ENCODE measurements at regions not wholly inside any gene's neighbourhood (a gene's known extent, or its start where the extent isn't known, plus 50 kb on each side); places are given as distances from the start of the nearest gene placed in this dataset.

GRCh38 chr17:12459736-12460135 lies 206.0 kb upstream of the MYOCD start:
- no peak for TF ChIP-seq CTCF (IDR thresholded peaks at IDR 0.05; ENCODE audit: low read depth, low read length)
- no peaks in the 10 kb centered on the region for H3K27me3 ChIP-seq (ENCODE audit: insufficient read depth, low read depth, severe bottlenecking)

GRCh38 chr17:12463102-12463501 lies 202.6 kb upstream of the MYOCD start:
- DNase-seq, result no peak
- H3K4me3 ChIP-seq (ENCODE audit: low read depth, low read length), result no peak overlapping the region
- H3K9me3 ChIP-seq (ENCODE audit: severe bottlenecking), result no peaks in the 10 kb centered on the region
- no peak overlapping the region for H3K27ac ChIP-seq
- no peaks in the 10 kb centered on the region for H3K27me3 ChIP-seq (ENCODE audit: insufficient read depth, low read depth, severe bottlenecking)
- no peak for TF ChIP-seq CTCF (IDR thresholded peaks at IDR 0.05; ENCODE audit: low read depth, low read length)
- H3K36me3 ChIP-seq, result no peaks in the 10 kb centered on the region

More at GRCh38 chr17:12459736-12460135, 206.0 kb upstream of the MYOCD start:
- Histone ChIP-seq H3K27ac (no peak overlapping the region), H3K36me3 (no peaks in the 10 kb centered on the region), H3K9me3 (ENCODE audit: severe bottlenecking) (no peaks in the 10 kb centered on the region), H3K4me3 (ENCODE audit: low read depth, low read length) (no peak overlapping the region)
- DNase-seq, result no peak

- Histone ChIP-seq H3K36me3 (no peaks in the 10 kb centered on the region), H3K27ac (no peak overlapping the region), H3K9me3 (ENCODE audit: severe bottlenecking) (peaks cover 4% of the 10 kb centered on the region), H3K27me3 (ENCODE audit: insufficient read depth, low read depth, severe bottlenecking) (no peaks in the 10 kb centered on the region), H3K4me3 (ENCODE audit: low read depth, low read length) (no peak overlapping the region)
- peak; percentile 27 for DNase-seq
- TF ChIP-seq CTCF (IDR thresholded peaks at IDR 0.05; ENCODE audit: low read depth, low read length), result no peak
Measured at GRCh38 chr17:12472252-12473173, 193.2 kb upstream of the MYOCD start.

GRCh38 chr17:12478311-12478710 lies 187.4 kb upstream of the MYOCD start:
- DNase-seq, result no peak
- no peaks in the 10 kb centered on the region for H3K27me3 ChIP-seq (ENCODE audit: insufficient read depth, low read depth, severe bottlenecking)
- no peak overlapping the region for H3K27ac ChIP-seq
- no peak overlapping the region for H3K4me3 ChIP-seq (ENCODE audit: low read depth, low read length)
- no peak for TF ChIP-seq CTCF (IDR thresholded peaks at IDR 0.05; ENCODE audit: low read depth, low read length)
- H3K9me3 ChIP-seq (ENCODE audit: severe bottlenecking), result peaks cover 4% of the 10 kb centered on the region
- no peaks in the 10 kb centered on the region for H3K36me3 ChIP-seq

- no peaks in the 10 kb centered on the region for H3K9me3 ChIP-seq (ENCODE audit: severe bottlenecking)
- no peak overlapping the region for H3K4me3 ChIP-seq (ENCODE audit: low read depth, low read length)
- TF ChIP-seq CTCF (IDR thresholded peaks at IDR 0.05; ENCODE audit: low read depth, low read length), result no peak
- no peaks in the 10 kb centered on the region for H3K36me3 ChIP-seq
- DNase-seq, result no peak
- no peak overlapping the region for H3K27ac ChIP-seq
- H3K27me3 ChIP-seq (ENCODE audit: insufficient read depth, low read depth, severe bottlenecking), result no peaks in the 10 kb centered on the region
Measured at GRCh38 chr17:12485361-12485906, 180.3 kb upstream of the MYOCD start.

Data from WERI-Rb-1 (cell line).